ENCODE measurements at regions not wholly inside any gene's neighbourhood (a gene's known extent, or its start where the extent isn't known, plus 50 kb on each side); places are given as distances from the start of the nearest gene placed in this dataset.
"Not testable (repeated sequence)": the region's sequence is repeated elsewhere in the genome, so short reads cannot be mapped to it uniquely, and the experiment has no call there.

DNA sequence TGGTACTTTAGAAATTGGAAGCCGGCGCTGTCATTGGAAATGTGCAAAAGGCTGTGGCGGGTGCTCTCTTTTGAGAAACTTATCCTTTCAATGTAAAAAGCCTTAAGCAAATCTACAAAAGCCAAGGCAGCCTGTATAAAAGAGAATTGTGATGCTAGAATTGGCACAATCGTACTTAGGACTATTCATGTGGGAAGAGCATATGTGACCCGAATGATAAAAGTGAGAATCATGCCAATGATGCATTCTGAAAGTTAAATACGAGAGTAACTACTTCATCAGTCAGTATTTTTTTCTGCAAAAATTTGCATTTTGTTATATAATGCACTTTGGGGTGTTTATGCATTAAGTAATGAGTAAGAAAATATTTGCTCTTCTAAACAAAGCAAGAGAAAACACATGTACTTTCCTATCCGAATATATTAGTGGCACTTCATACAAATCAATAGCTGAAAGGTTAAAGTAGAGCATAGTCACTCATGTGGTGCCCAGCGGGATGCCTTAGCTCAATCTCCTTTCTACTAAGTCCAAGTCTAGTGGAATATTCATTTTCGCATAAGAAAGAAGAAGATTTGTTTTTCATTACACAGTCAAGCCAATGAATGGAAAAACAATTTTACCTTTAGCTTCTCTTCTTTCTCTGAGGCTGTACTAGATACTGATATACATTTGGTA lies 1256.6 kb upstream of the B3GALT2 start:
- DNase-seq (ENCODE audit: low spot score), result no peak

DNA sequence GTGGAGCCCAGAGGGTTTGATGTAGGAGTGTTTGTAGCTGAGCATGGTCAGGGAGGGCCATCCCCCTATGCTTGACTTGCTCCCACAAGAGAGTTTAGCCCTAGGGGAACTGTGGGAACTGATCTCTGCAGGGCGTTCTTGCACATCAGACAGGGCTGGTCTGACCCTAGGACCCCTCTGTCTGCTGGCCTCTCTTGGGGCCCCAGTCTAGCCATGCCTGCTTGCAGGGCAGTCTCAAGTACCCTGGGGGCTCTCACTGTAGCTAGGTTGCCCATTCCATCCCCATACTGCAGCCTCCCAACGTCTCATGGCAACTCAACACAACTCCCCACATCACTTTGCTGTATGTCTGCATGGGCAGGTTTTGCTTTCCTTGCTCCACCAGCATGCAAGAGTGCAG lies 1250.7 kb upstream of the B3GALT2 start:
- DNase-seq (ENCODE audit: low spot score), result no peak

DNA sequence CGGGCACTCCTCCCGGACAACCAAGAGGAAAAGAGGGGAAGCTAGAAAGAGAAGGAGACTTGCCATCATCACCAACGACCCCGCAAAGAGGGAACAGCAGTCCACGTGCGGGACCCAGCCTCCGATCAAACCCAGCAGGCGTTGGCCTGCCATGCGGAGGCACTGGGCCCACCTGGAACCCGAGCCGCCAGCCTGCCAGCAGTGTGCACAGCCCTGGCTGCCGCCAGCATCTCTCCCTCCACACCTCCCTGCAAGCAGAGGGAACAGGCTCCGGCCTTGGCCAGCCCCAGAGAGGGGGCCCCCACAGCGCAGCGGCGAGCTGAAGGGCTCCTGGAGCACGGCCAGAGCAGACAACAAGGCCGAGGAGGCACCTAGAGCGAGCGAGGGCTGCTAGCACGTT lies 1244.7 kb upstream of the B3GALT2 start:
- no peak for DNase-seq (ENCODE audit: low spot score)

DNA sequence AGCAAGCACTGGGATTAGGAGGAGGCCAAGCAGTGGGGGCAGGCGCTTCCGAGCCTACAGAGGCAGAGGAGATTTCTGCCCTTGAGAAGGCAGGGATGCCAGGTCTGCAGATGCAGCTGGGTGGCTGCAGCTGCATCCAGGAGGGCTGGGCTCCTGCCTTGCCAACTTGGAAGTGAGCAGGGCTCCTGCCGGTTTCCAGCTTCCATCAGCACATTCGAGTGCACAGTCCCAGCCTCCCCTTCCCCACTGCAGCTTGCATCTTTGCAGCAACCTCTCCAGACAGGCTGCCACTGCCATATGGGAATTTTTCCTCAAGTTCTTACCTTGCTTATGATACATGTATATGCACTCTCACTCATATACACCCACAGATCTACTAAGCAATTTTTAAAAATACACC lies 1234.3 kb upstream of the B3GALT2 start:
- DNase-seq (ENCODE audit: low spot score), result no peak

DNA sequence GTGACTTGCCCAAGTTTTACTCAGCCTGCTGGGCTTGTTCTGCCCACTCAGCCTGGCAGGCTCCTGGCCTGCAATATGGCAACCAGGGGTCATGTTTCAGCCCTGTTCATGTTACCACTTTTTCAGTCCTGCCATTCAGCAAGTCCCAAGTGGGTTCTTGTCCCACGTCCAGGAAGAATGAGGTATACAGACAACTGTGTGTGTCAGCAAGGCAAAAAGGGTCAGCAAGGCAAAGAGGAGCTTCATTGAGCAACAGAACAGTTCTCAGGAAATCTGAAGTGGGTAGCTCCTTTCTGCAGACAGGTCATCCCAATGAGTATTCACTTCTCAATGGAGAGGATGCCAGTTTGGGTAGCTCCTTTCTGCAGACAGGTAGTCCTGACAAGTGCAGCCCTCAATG lies 1233.3 kb upstream of the B3GALT2 start:
- DNase-seq (ENCODE audit: low spot score), result no peak

DNA sequence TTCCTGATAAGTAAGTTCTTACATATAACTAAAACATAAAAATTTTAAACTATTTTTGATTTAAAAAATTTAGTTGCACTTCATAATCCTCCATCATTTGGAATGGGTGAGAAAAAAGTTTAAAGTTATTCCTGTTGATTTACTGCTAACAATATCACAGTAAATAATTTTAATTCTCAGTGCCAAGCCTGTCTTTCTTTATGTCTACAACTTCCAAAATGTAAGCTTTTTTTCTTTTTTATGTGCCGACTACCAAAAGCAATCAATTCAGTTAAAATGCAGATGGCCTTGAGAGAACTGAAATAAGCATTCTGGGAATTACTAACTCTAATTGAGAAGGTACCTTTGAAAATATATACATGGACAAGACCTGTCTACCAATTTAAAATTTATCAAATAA lies 1224.3 kb upstream of the B3GALT2 start:
- no peak for DNase-seq (ENCODE audit: low spot score)

DNA sequence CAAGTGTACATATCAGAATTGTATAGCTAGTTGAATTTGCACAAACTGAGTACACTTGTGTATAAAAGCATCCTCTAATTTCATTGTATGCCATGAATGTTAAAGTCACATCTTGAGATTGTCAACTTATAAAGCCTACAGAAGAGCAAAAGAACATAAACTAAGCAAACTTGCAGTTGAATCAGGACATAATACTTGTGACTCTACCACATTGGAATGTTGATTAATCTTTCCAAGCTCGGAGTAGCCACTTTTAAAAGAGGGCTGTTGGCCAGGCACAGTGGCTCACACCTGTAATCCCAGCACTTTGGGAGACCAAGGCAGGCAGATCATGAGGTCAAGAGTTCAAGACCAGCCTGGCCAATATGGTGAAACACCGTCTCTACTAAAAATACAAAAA lies 1220.8 kb upstream of the B3GALT2 start:
- not testable (repeated sequence) for DNase-seq (ENCODE audit: low spot score)

DNA sequence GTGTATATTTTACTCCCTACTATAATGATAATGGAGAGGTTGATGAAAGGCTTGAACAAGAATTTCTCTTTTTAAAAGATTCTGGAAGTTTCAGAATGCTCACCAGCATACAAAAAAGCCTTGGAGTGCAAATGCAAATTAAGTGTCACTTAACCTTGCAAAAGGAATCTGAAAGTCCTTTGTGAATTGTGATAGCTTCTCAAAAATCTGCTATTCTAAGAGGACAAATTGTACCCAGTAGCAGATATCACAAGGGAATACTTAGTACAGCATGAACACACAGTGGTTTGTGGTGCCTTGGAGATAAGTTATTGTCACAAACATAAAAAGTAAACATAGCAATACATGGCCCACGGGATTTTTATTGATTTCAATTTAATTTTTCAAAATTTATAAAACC lies 1208.3 kb upstream of the B3GALT2 start:
- no peak for DNase-seq (ENCODE audit: low spot score)

DNA sequence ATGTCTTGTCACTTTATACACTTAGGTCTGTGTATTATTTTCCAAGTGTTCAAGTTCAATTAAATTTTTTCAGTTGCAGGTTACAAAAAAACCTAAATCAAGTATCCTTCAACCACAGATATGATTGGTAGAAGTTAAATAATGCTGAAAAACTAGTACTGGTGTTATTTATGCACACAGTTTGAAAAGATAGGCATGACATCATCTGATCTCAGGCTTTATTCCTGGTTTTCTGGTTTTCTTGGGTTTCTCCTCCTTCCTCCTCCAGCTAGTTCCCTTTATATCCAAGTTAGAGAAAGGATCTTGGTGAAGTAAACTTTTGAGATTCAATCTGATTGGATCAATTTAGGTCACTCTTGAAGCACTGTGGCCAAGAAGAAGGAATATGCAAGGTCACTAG lies 1201.1 kb upstream of the B3GALT2 start:
- DNase-seq (ENCODE audit: low spot score), result no peak

DNA sequence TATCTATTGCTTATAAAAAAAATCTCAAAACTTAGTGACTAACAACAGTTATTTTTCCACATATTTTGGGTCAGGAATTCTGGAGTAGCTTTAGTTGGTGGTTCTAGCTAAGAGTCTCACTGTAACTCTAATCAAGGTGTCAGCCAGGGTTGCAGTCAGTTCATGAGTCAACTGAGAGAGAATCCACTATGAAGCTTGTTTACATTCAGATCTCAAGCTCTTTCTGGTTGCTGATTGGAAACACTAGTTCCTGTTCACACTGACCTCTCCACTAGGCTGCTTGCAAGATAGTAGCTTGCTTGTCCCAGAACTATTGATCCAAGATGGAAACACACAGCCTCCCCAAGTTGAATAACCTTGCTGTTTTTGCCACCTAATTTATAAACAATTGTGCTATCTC lies 1192.1 kb upstream of the B3GALT2 start:
- no peak for DNase-seq (ENCODE audit: low spot score)

DNA sequence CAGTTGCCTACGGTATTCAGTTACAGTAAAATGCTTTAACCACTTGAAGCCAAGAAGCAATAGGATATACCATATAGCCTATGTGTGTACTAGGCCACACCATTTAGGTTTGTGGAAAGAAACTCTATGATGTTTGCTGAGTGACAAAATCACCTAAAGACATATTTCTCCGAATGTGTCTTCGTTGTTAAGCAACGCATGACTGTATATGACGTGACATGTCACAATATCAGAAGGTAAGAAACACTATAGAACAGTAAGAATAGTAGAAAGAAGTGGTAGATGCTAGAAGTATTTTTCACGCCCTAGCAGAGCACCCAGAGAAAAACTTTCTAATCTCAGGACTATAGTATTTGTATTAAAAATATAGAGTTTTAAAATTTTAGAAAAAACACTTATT lies 1188.2 kb upstream of the B3GALT2 start:
- no peak for DNase-seq (ENCODE audit: low spot score)

DNA sequence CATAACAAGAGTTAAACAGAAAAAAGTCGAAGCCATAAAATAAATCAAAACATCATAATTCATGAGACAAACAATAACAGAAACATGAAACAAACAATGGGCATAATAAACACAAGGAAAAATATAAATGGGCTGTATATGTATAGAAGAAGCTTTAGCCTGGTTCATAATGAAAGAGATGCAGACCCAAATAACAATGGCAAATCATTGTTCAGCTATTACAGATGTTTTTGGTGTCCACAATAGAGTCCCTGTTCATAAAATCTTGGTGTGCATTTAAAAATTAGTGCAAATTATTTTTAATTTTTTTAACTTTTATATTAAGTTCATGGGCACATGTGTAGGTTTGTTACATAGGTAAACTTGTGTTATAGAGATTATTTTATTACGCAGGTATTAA lies 1185.9 kb upstream of the B3GALT2 start:
- DNase-seq (ENCODE audit: low spot score), result no peak

DNA sequence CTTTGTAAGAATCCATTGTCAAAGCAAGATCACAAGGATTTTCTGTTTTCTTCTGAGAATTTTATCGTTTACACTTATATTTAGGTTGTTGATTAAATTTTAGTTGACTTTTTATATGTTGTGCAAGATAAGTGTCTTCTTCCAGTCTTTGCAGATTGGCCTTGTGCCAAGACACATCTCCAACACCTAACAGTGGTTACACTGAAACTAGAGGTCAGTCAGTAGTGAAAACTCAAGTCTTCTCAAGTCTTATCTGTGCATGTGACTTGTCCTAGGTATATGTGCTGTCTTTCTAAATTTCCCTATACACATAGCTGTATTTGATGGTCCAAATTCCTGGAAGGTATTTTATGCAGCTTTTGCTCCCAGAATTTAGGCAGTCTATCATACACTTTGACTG lies 1183.2 kb upstream of the B3GALT2 start:
- no peak for DNase-seq (ENCODE audit: low spot score)

DNA sequence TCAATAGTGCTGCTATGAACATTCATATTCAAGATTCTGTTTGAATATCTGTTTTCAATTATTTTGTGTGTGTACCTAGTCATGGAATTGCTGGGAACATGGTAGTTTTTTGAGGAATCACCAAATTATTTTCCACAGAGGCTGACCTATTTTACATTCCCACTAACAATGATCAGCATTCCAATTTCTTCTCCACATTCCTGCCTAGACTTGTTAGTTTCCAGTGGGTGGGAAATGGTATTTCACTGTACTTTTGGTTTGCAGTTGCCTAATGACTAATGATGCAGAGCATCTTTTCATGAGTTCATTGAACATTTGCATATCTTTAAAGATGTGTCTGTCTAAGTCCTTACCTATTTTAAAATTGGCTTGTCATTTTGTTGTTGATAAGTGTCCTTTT lies 1182.6 kb upstream of the B3GALT2 start:
- no peak for DNase-seq (ENCODE audit: low spot score)

DNA sequence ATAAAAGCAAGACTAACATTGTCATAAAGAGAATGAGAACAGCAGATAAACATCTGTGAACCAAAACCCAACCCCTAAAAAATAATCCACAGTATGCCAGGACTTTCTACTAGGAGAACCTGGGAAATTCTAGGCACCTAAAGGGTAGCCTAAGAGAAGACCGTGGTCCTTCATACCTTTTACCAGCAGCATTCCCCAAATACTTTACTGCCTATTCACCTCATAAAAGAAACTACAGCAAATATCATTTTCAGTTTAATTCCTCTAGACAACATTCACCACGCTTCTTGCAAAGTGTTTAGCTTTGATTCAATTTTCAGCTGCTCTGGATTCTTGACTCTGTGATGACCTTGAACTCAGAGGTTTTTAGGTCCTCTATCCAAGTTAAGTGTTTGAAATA lies 1180.7 kb upstream of the B3GALT2 start:
- no peak for DNase-seq (ENCODE audit: low spot score)

DNA sequence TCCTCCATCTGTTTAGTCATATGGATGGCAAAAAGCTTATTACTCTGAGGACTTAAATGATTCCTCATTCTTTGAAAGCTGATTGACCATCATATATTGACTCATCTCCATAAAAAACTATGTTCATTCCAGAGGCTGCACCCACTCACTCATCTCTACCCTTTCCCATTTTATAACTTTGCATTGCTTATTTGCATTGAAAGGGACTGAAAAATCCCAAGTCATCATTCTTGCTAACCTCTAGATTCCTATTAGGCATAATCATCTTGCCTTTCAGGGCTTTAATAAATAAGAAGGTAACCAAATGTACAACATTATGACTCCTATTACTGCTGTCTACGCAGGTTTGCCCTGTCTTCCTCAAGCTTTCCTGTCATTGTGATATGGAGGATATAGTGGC lies 1180.3 kb upstream of the B3GALT2 start:
- DNase-seq (ENCODE audit: low spot score), result no peak

DNA sequence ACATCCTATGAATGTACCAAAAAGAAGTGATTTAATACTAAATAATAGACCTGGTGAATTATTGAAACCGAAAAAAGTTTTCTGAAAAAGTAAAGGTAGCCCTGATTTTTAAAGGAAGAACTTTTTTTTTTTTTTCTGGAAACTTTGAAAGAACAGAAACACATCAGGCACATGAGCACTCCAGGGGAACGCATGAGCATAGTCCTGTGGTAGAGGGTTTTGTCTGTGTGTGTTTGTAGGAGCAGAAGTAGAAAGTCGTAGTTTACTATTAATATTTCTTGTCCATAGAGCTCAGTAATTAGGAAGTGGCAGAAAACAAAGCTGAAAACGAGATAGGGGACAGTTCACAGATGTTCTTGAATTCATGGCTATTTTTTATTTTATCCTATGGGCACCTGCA lies 1175.9 kb upstream of the B3GALT2 start:
- no peak for DNase-seq (ENCODE audit: low spot score)

DNA sequence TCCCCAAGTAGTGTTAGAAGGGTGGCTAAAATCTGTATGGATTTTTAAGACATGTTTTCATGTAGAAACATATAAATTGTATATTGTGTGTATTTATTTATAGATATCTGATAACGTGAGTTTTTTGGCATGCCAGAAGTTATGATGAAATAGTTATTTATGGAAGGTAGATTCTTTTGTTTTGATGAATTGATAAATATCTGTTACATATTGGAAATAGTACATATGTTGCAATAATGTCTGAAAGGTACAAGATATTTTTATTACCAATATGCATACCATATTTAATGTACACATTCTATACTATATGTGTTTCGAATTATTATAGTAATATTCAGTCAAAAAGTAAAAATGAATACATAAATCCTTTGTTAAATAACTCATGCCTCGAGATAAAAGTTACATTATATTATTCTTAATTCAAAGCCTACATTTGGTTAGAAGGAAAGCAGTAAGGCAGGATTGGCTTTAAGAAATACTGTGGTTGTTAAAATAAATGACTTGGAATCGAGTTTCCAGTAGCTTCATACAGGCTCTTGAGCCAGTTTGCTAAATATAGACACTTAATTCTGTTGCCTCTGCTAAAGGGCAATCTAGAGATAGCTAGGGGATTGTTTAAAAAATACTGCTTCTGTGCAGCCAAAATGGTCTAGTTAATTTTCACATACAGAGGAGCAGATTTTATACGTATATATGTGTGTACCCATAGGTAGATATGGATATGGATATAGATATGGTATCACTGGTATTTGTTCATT lies 1175.1 kb upstream of the B3GALT2 start:
- DNase-seq (ENCODE audit: low spot score), result no peak

DNA sequence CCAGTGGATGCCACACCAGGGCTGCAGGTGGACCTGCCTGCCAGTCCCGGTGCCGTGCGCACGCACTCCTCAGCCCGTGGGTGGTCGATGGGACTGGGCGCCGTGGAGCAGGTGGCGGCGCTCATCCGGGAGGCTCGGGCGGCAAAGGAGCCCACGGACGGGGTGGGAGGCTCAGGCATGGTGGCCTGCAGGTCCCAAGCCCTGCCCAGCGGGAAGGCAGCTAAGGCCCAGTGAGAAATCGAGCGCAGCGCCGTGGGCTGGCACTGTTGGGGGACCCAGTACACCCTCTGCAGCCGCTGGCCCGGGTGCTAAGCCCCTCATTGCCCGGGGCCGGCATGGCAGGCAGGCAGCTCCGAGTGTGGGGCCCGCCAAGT lies 1171.8 kb upstream of the B3GALT2 start:
- DNase-seq (ENCODE audit: low spot score), result no peak

DNA sequence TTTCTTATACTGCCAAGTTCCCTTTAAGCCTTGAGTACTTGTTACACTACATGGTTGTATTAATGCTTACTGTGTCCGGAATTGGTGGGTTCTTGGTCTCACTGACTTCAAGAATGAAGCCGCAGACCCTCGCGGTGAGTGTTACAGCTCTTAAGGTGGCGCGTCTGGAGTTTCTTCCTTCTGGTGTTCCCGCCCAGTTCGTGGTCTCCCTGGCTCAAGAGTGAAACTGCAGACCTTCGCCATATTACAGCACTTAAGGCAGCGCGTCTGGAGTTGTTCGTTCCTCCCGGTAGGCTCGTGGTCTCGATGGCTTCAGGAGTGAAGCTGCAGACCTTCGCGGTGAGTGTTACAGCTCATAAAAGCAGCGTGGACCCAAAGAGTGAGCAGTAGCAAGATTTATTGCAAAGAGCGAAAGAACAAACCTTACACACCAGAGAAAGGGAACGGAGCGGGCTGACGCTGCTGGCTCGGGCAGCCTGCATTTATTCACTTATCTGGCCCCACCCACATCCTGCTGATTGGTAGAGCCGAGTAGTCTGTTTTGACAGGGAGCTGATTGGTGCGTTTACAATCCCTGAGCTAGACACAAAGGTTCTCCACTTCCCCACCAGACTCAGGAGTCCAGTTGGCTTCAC lies 1171.3 kb upstream of the B3GALT2 start:
- not testable (repeated sequence) for DNase-seq (ENCODE audit: low spot score)

DNA sequence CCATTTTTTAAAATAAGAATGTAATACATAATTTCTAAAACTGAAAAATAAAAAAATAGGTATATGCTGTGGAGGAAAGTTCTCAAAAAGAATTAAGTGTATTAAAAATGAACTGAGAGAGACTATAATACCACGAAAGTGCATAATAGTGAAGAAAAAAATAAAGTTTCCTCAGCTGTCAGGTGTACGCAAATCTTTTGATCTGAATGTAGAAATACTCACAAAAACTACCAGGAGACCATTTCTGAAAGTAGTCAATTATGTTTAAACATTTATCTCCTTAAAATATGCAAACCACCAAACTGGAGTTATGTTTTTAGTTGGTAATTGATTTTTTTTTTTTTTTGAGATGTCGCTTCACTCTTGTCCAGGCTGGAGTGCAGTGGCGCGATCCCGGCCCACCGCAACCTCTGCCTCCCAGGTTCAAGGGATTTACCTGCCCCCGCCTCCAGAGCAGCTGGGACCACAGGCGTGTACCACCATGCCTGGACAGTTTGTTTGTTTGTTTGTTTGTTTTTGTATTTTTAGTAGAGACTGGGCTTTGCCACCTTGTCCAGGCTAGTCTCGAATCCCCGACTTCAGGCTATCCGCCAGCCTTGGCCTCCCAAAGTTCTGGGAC lies 1169.2 kb upstream of the B3GALT2 start:
- no peak for DNase-seq (ENCODE audit: low spot score)

DNA sequence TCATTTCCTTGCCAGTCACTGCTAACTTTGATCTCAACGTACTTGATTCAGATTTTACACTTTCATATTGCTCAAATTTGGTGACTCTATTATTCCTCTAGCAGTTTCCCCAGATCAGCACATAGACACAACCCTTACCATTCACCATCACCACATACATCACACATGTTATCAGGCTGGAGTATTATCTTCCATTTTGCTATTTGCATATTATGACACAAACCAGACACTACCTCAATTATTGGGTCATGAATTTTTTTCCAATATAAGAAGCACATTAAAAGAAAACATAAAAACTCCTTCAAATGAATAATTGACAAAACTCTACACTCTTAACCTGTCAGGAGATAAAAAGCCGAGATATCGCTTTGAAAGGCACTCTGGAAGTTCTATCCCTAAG lies 1166.7 kb upstream of the B3GALT2 start:
- peak; percentile 93 for DNase-seq (ENCODE audit: low spot score)

DNA sequence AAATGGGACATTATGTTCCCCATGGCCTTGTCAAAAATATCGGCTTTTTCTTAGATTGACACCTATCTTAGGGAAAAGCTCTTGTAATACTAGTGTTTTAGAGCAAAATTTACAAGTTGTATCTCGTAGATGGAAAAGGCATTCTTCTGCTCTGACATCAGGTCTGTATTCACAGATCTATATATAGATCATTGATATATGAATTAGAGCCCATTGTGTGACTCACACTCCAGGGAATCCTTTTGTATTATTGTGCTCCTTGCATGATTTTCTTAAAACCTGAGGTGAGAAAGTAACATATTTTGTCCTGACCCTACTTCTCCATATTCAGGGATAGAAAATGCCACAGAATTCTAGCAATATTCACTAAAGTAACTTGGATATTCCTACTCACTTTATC lies 1160.8 kb upstream of the B3GALT2 start:
- DNase-seq (ENCODE audit: low spot score), result no peak

Measured in SK-N-DZ (cell line).